ENCODE measurements at regions not wholly inside any gene's neighbourhood (a gene's known extent, or its start where the extent isn't known, plus 50 kb on each side); places are given as distances from the start of the nearest gene placed in this dataset.
"Not testable (repeated sequence)": the region's sequence is repeated elsewhere in the genome, so short reads cannot be mapped to it uniquely, and the experiment has no call there.

GRCh38 chr2:143875295-143876233 lies 644.4 kb downstream of the ZEB2 start:
- no peak for DNase-seq (ENCODE audit: low read depth in 3 of 3)

- no peak for DNase-seq (ENCODE audit: low read depth in 3 of 3)
Observed at GRCh38 chr2:143873886-143874285, 646.0 kb downstream of the ZEB2 start.

- DNase-seq (ENCODE audit: low read depth in 3 of 3), result no peak
Observed at GRCh38 chr2:143870696-143871095, 649.2 kb downstream of the ZEB2 start.

- no peak for DNase-seq (ENCODE audit: low read depth in 3 of 3)
Observed at GRCh38 chr2:143856978-143857377, 662.9 kb downstream of the ZEB2 start.

- DNase-seq (ENCODE audit: low read depth in 3 of 3), result no peak
Observed at GRCh38 chr2:143852759-143853158, 667.2 kb downstream of the ZEB2 start.

GRCh38 chr2:143850084-143850483 lies 669.8 kb downstream of the ZEB2 start:
- no peak for DNase-seq (ENCODE audit: low read depth in 3 of 3)

GRCh38 chr2:143847257-143847656 lies 672.7 kb downstream of the ZEB2 start:
- no peak for DNase-seq (ENCODE audit: low read depth in 3 of 3)

- no peak for DNase-seq (ENCODE audit: low read depth in 3 of 3)
Observed at GRCh38 chr2:143844986-143845385, 674.9 kb downstream of the ZEB2 start.

- DNase-seq (ENCODE audit: low read depth in 3 of 3), result no peak
Observed at GRCh38 chr2:143843686-143844085, 676.2 kb downstream of the ZEB2 start.

- no peak for DNase-seq (ENCODE audit: low read depth in 3 of 3)
Observed at GRCh38 chr2:143842836-143843235, 677.1 kb downstream of the ZEB2 start.

GRCh38 chr2:143841935-143842334 lies 678.0 kb downstream of the ZEB2 start:
- DNase-seq (ENCODE audit: low read depth in 3 of 3), result no peak

GRCh38 chr2:143840601-143841000 lies 679.3 kb downstream of the ZEB2 start:
- no peak for DNase-seq (ENCODE audit: low read depth in 3 of 3)

- no peak for DNase-seq (ENCODE audit: low read depth in 3 of 3)
Observed at GRCh38 chr2:143840194-143840593, 679.7 kb downstream of the ZEB2 start.

GRCh38 chr2:143839456-143839855 lies 680.5 kb downstream of the ZEB2 start:
- DNase-seq (ENCODE audit: low read depth in 3 of 3), result no peak

- not testable (repeated sequence) for DNase-seq (ENCODE audit: low read depth in 3 of 3)
Observed at GRCh38 chr2:143837055-143837454, 682.9 kb downstream of the ZEB2 start.

GRCh38 chr2:143835481-143835880 lies 684.4 kb downstream of the ZEB2 start:
- DNase-seq (ENCODE audit: low read depth in 3 of 3), result no peak

GRCh38 chr2:143833015-143833660 lies 686.8 kb downstream of the ZEB2 start:
- no peak for DNase-seq (ENCODE audit: low read depth in 3 of 3)

GRCh38 chr2:143830476-143830875 lies 689.4 kb downstream of the ZEB2 start:
- no peak for DNase-seq (ENCODE audit: low read depth in 3 of 3)

GRCh38 chr2:143828763-143829537 lies 691.0 kb downstream of the ZEB2 start:
- DNase-seq (ENCODE audit: low read depth in 3 of 3), result no peak

- no peak for DNase-seq (ENCODE audit: low read depth in 3 of 3)
Observed at GRCh38 chr2:143824791-143825190, 695.1 kb downstream of the ZEB2 start.

- DNase-seq (ENCODE audit: low read depth in 3 of 3), result no peak
Observed at GRCh38 chr2:143823876-143824275, 694.7 kb downstream of the ARHGAP15 start.

- DNase-seq (ENCODE audit: low read depth in 3 of 3), result no peak
Observed at GRCh38 chr2:143823296-143823695, 694.1 kb downstream of the ARHGAP15 start.
